WI38 (cell line): ENCODE measurements at regions not wholly inside any gene's neighbourhood (a gene's known extent, or its start where the extent isn't known, plus 50 kb on each side); places are given as distances from the start of the nearest gene placed in this dataset.

Source experiments
- H3K4me3 ChIP-seq: 2 replicates; pipeline ENCODE4 v1.5.1; 2011; ENCODE audit warnings: low read depth, mild to moderate bottlenecking, control low read depth, low read length
- TF ChIP-seq, protein P1 (sequence below): IDR thresholded peaks from 2 replicates; pipeline ENCODE4 v1.5.1; 2012; ENCODE audit warnings: low read depth, mild to moderate bottlenecking, control low read depth, low read length

GRCh38 chr2:195047955-195048354, 609.1 kb upstream of the SLC39A10 start:
- no peak overlapping the region for H3K4me3 ChIP-seq
- TF ChIP-seq, protein P1, sequence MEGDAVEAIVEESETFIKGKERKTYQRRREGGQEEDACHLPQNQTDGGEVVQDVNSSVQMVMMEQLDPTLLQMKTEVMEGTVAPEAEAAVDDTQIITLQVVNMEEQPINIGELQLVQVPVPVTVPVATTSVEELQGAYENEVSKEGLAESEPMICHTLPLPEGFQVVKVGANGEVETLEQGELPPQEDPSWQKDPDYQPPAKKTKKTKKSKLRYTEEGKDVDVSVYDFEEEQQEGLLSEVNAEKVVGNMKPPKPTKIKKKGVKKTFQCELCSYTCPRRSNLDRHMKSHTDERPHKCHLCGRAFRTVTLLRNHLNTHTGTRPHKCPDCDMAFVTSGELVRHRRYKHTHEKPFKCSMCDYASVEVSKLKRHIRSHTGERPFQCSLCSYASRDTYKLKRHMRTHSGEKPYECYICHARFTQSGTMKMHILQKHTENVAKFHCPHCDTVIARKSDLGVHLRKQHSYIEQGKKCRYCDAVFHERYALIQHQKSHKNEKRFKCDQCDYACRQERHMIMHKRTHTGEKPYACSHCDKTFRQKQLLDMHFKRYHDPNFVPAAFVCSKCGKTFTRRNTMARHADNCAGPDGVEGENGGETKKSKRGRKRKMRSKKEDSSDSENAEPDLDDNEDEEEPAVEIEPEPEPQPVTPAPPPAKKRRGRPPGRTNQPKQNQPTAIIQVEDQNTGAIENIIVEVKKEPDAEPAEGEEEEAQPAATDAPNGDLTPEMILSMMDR, result no peak

- H3K4me3 ChIP-seq, result no peak overlapping the region
- TF ChIP-seq, protein P1, result no peak
Observed at GRCh38 chr2:195044801-195045200, 612.2 kb upstream of the SLC39A10 start.

DNA sequence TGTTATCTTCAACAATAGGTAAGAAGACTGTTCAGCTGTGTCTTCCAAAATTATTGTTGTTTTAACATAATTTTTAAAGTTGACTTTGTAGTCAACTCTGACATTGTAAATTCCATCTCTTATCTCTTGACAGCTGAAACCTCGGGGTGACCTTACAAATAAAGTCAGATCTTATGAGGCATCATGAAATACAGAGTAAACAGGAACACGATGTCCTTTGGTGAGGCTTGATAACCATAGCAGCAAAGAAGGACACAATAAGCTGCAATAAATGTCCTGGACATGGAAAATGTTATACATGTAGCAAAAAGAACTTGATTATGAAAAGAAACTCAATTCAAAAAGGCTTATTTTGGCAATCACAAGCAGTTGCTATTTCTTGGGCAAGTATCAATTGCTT, 618.9 kb upstream of the SLC39A10 start:
- TF ChIP-seq, protein P1, result no peak
- no peak overlapping the region for H3K4me3 ChIP-seq

- TF ChIP-seq, protein P1, result no peak
Observed at GRCh38 chr2:195037045-195037444, 620.0 kb upstream of the SLC39A10 start.

DNA sequence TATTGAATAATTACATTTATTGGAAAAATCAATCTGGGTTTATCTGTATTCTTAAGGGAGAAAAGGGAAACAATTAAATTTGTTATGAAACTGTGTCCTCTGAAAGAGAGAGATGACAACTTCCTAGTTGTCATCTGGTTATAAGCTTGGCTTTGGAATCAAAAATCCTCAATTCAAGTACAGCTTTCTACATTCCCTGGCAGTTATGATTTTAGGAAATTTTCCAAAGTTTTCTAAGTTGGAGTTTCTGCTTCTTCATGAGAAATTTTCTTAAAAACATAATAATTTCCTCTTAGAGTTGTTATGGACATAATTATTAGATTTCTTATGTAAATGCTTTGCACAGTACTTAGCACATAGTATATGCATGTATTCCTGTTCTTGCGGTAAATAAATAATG, 625.6 kb upstream of the SLC39A10 start:
- no peak overlapping the region for H3K4me3 ChIP-seq
- TF ChIP-seq, protein P1, result no peak

More at GRCh38 chr2:195037045-195037444, 620.0 kb upstream of the SLC39A10 start:
- H3K4me3 ChIP-seq, result no peak overlapping the region

DNA sequence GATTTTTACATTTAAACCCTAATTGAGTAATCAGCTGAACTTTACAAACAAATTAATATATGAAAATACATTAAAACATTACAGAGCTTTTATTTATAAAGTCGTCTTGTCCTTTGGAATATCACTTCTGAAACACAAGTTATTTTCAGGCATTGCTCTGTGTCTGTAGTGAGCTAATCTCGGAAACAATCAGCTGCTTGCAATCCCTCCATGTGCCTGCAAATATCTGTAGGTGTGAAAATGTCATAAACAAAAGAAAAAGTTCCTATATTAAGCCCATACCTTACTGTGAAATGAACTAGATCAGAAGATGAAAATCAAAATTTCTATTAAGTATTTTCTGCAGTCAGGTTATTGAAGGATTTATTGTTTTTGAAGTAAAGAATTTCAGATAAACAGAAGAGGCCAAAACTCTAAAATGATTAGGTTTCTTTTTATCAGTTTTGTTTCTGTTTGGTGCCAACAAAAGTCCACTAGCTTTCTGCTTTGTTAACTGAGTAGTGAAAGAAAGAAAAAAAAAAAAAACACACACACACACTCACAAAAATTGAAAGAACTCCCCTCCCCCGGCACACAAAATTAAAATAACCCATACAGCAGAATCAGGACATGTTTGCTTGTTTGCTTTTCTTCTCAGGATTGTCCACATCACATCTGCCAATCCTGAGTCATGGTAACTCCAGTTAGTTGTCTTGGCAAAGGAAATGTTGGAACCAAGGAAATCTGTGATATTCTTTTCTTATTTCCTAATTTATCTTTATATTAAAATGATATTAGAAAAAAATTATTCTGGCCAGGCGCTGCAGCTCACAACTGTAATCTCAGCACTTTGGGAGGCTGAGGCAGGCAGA, 627.0 kb upstream of the SLC39A10 start:
- TF ChIP-seq, protein P1, result no peak
- no peak overlapping the region for H3K4me3 ChIP-seq

DNA sequence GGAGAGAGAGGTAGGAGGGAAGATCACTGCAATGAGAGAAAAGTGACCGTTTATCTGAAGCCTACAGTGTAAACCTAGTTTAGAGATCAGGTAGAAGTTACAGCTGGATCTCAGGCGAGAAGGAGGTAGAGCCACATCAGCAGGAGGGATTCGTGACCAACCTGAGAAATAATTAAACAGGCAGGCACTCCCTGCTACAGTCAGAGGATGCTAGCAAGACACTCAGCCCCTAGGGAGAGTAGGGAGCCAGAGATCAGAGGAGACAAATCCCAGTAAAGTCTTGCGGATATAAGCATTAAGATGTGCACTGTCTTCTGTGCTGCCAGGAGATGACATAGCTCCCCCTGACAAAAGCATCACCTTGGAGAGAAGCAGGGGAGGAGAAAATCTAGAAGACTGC, 629.1 kb upstream of the SLC39A10 start:
- H3K4me3 ChIP-seq, result no peak overlapping the region
- TF ChIP-seq, protein P1, result no peak
